ENCODE measurements at regions not wholly inside any gene's neighbourhood (a gene's known extent, or its start where the extent isn't known, plus 50 kb on each side); places are given as distances from the start of the nearest gene placed in this dataset.

DNA sequence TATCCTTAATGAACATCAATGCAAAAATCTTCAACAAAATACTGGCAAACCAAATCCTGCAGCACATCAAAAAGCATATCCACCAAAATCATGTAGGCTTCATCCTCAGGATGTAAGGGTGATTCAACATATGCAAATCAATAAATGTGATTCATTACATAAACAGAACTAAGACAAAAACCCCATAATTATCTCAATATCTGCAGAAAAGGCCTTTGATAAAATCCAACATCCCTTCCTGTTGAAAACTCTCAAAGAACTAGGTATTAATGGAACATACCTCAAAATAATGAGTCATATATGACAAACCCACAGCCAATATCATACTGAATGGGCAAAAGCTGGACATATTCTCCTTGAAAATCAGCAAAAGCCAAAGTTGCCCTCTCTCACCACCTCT lies 54.6 kb upstream of the DEPDC1 start:
- no peak overlapping the region for H3K27ac Mint-ChIP-seq
- H3K4me1 Mint-ChIP-seq (ENCODE audit: low read depth): no peaks in the 10 kb centered on the region
- DNase-seq: no peak

DNA sequence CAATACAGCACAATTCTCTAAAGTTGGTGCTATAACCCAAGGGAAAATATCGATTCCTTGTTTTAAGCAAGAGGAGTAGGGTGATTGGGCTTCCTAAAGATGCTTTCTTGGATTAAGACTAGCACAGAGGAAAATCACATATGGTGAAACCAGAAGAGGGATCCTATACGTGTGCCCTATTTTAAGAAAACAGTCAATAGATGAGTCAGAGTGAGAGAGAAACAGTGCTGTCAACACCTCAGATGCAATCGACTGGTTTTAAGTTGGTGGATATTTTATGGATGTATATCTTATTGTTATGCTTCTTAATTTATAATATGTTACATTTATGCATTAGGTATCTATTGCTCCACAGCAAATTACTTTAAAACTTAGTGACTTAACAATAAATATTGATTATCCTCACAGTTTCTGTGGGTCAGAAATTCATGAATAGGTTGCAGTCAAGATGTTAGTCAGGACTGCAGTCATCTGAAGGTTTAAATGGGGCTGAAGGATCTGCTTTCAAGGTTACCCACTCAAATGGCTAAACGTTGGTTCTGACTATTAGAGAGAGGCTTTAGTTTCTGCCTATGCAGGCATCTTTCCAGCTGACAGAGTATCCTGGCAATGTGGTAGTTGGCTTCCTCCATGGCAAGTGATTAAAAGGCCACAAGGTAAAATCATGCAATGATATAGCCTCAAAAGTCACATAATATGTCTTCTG lies 61.6 kb upstream of the DEPDC1 start:
- DNase-seq: no peak
- H3K4me3 Mint-ChIP-seq: no peak overlapping the region
- no peaks in the 10 kb centered on the region for H3K4me1 Mint-ChIP-seq (ENCODE audit: low read depth)
- H3K36me3 Mint-ChIP-seq (ENCODE audit: low read depth): no peaks in the 10 kb centered on the region
- no peaks in the 10 kb centered on the region for H3K27me3 Mint-ChIP-seq (ENCODE audit: insufficient read depth)
- H3K27ac Mint-ChIP-seq: no peak overlapping the region
- TF ChIP-seq, protein P1, sequence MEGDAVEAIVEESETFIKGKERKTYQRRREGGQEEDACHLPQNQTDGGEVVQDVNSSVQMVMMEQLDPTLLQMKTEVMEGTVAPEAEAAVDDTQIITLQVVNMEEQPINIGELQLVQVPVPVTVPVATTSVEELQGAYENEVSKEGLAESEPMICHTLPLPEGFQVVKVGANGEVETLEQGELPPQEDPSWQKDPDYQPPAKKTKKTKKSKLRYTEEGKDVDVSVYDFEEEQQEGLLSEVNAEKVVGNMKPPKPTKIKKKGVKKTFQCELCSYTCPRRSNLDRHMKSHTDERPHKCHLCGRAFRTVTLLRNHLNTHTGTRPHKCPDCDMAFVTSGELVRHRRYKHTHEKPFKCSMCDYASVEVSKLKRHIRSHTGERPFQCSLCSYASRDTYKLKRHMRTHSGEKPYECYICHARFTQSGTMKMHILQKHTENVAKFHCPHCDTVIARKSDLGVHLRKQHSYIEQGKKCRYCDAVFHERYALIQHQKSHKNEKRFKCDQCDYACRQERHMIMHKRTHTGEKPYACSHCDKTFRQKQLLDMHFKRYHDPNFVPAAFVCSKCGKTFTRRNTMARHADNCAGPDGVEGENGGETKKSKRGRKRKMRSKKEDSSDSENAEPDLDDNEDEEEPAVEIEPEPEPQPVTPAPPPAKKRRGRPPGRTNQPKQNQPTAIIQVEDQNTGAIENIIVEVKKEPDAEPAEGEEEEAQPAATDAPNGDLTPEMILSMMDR (IDR thresholded peaks at IDR 0.05): no peak
- H3K9me3 Mint-ChIP-seq: peaks cover 19% of the 10 kb centered on the region

More for the DNA sequence above, 54.6 kb upstream of the DEPDC1 start:
- Mint-ChIP-seq H3K4me3 (no peak overlapping the region), H3K27me3 (ENCODE audit: insufficient read depth) (no peaks in the 10 kb centered on the region), H3K36me3 (ENCODE audit: low read depth) (peaks cover 4% of the 10 kb centered on the region; the same call in 1 of the 2 replicates), H3K9me3 (peaks cover 35% of the 10 kb centered on the region)
- TF ChIP-seq, protein P1 (IDR thresholded peaks at IDR 0.05): no peak

DNA sequence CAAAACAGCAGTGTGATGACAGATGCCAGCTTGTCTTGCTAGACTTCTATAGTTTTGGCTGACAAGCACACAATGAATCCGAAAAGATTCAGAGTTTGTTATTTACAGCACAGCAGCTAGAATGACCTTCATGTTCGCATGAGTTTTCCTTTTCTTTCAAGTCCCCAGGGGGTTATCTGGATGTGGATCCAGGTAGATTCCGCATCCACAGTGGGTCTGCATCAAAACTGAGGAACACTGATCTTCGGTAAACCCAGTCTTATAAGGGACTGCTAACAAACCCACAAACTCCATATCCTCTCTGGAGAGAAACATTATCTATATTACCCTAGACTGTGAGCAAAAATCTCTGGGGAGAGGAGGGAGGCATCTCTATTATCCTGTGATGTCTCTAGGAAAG lies 69.0 kb upstream of the DEPDC1 start:
- DNase-seq: no peak
- TF ChIP-seq, protein P1 (IDR thresholded peaks at IDR 0.05): no peak
- Mint-ChIP-seq H3K27ac (no peak overlapping the region), H3K4me3 (no peak overlapping the region), H3K9me3 (peaks cover 12% of the 10 kb centered on the region), H3K4me1 (ENCODE audit: low read depth) (no peaks in the 10 kb centered on the region), H3K27me3 (ENCODE audit: insufficient read depth) (no peaks in the 10 kb centered on the region), H3K36me3 (ENCODE audit: low read depth) (no peaks in the 10 kb centered on the region)

DNA sequence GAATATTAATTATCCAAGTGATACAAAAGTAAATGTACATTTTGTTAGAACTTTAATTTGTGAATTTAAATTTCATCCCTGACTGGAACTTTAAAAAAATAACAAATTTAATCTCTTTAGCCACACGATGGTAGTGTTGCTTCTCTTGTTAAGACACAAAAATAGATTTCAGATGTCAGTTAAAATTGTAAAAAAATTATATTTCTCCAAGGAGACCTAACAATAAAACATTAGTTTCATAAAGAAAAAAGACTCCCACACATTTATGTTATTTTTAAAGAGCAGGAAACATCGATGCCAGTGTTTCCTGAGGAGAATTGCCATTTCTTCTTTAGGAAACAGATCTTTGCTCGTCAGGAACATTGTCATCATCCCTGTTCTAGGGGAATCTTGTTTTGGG lies 74.0 kb upstream of the DEPDC1 start:
- Mint-ChIP-seq H3K27me3 (ENCODE audit: insufficient read depth) (no peaks in the 10 kb centered on the region), H3K27ac (no peak overlapping the region), H3K36me3 (ENCODE audit: low read depth) (no peaks in the 10 kb centered on the region)

DNA sequence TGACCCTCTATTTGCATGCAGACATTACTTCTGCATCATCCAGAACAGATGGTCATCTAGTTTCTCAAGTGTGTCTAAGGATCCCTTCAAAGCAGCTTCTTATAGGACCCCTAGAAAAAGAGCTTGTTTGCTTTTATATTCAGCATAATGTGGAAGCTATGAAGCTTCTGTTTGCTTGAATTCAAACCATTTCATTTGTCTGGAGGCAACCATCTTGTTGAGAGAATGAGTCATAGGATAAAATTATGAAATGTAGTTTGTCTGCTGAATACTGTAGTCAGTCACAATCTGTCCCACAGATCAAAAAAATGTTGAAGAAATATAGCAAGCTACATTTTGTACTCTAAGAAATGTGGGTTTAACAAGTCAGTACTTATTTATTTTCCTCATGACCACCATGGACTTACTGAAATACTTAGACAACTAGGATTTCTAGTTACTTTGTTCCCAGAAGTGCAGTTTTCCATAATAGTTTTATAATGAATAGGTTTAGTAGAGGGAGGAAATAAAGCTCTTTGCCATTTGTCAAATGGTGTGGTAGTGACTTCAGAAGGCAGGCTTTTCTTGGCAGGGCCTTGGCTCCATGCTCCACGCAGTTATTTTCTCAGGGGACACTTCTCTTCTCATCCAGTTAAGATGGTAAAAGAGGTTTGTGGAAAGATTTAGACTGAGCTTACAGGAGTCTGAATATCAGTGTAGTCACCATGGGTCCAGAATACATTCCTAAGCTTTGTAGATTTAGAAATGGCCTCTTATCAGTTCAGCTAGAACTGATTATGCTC lies 74.8 kb upstream of the DEPDC1 start:
- Mint-ChIP-seq H3K27ac (no peak overlapping the region), H3K27me3 (ENCODE audit: insufficient read depth) (no peaks in the 10 kb centered on the region), H3K9me3 (peaks cover 7% of the 10 kb centered on the region), H3K4me3 (no peak overlapping the region), H3K4me1 (ENCODE audit: low read depth) (no peaks in the 10 kb centered on the region), H3K36me3 (ENCODE audit: low read depth) (no peaks in the 10 kb centered on the region)
- no peak for DNase-seq
- TF ChIP-seq, protein P1 (IDR thresholded peaks at IDR 0.05): no peak

More for the DNA sequence above, 74.0 kb upstream of the DEPDC1 start:
- no peaks in the 10 kb centered on the region for H3K4me1 Mint-ChIP-seq (ENCODE audit: low read depth)
- DNase-seq: no peak
- H3K4me3 Mint-ChIP-seq: no peak overlapping the region
- peaks cover 4% of the 10 kb centered on the region; the same call in 1 of the 2 replicates for H3K9me3 Mint-ChIP-seq
- TF ChIP-seq, protein P1 (IDR thresholded peaks at IDR 0.05): no peak
